Cardiac muscle cell (in vitro differentiated cells and primary cell): ENCODE measurements at regions not wholly inside any gene's neighbourhood (a gene's known extent, or its start where the extent isn't known, plus 50 kb on each side); places are given as distances from the start of the nearest gene placed in this dataset.

Experiments
- DNase-seq, 2 donors: peaks; one replicate each; pipeline versions ENCODE4 v3.0.0 to v3.0.0-alpha.2; 2010 to 2017; ENCODE audit warnings: low read depth in 1 of 2, low spot score in 1 of 2
- H3K27ac ChIP-seq: fragments of 200-600 bp; sonication (generic); 2 replicates; pipeline ENCODE4 v1.5.1; 2016
- H3K27me3 ChIP-seq: fragments of 200-600 bp; sonication (generic); 2 replicates; pipeline ENCODE4 v1.6.0; 2016; ENCODE audit warnings: control low read depth
- H3K36me3 ChIP-seq: fragments of 200-600 bp; sonication (generic); 2 replicates; pipeline ENCODE4 v1.5.1; 2016; ENCODE audit warnings: control low read depth
- H3K4me1 ChIP-seq: fragments of 200-600 bp; sonication (generic); 2 replicates; pipeline ENCODE4 v1.8.1; 2017; ENCODE audit warnings: low read depth, mild to moderate bottlenecking, mixed run types
- H3K4me3 ChIP-seq: fragments of 200-600 bp; sonication (generic); 2 replicates; pipeline ENCODE4 v1.5.1; 2016; ENCODE audit warnings: mild to moderate bottlenecking
- H3K9me3 ChIP-seq: fragments of 200-600 bp; sonication (generic); 2 replicates; pipeline ENCODE4 v1.5.1; 2017; ENCODE audit warnings: low read depth, mild to moderate bottlenecking, control low read depth
- TF ChIP-seq, protein P1 (sequence below): IDR thresholded peaks from 2 replicates; pipeline ENCODE4 v1.5.1; 2012; ENCODE audit warnings: low read depth, mild to moderate bottlenecking, low read length

GRCh38 chr13:50224534-50224933 is 209.3 kb downstream of the KCNRG start:
- TF ChIP-seq, protein P1, sequence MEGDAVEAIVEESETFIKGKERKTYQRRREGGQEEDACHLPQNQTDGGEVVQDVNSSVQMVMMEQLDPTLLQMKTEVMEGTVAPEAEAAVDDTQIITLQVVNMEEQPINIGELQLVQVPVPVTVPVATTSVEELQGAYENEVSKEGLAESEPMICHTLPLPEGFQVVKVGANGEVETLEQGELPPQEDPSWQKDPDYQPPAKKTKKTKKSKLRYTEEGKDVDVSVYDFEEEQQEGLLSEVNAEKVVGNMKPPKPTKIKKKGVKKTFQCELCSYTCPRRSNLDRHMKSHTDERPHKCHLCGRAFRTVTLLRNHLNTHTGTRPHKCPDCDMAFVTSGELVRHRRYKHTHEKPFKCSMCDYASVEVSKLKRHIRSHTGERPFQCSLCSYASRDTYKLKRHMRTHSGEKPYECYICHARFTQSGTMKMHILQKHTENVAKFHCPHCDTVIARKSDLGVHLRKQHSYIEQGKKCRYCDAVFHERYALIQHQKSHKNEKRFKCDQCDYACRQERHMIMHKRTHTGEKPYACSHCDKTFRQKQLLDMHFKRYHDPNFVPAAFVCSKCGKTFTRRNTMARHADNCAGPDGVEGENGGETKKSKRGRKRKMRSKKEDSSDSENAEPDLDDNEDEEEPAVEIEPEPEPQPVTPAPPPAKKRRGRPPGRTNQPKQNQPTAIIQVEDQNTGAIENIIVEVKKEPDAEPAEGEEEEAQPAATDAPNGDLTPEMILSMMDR: no peak
- Histone ChIP-seq H3K27me3 (no peaks in the 10 kb centered on the region), H3K36me3 (no peaks in the 10 kb centered on the region), H3K27ac (no peak overlapping the region), H3K4me1 (no peaks in the 10 kb centered on the region), H3K9me3 (no peaks in the 10 kb centered on the region), H3K4me3 (no peak overlapping the region)
- DNase-seq: peak in 1 of 2 donors; percentile 57

DNA sequence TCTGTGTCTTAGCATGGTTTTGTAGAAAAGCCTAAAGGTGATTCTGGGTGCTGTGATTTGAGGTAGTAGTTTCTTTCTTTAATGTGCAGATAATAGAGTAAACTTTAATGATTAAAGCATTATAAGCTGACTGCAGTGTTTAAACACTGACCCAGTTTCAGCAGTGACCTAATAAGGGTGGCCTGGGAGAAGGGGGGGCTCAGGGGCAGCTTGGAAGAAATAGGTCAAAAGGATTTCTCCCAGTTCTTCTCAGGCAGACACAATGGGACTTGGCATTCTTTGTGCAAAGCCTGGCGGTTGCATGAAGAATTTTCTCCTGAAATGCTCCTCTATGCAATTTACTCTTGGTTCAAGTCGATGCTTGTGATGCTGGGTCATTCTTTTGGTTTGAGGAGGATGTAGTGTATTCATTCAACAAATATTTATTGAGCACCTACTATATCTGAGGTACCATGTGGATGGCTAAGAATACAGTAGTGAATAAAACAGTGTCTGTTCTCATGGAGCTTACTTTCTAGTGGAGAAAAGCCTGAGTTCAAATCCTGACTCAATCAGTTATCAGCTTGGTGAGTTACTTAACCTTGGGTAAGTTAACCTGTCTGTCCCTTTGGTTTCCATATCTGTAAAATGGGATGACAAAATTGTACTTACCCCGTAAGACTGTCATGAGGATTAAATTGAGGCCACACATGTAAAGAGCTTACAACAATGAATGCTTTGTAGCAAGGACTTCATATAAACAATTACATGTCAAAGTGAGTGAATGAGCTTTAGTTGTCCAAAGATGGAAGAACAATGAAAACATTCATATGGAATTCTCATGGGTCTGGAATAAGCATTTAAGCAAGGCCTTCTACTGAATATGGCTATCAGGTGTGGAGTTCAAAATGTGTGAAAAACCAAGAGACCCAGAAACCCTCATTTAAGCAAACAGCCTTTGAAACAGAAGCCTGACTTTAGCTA is 210.2 kb downstream of the KCNRG start:
- no peaks in the 10 kb centered on the region for H3K36me3 ChIP-seq
- no peak overlapping the region for H3K4me3 ChIP-seq
- H3K9me3 ChIP-seq: no peaks in the 10 kb centered on the region
- no peaks in the 10 kb centered on the region for H3K27me3 ChIP-seq
- TF ChIP-seq, protein P1: no peak
- no peak overlapping the region for H3K27ac ChIP-seq
- no peak for DNase-seq
- no peaks in the 10 kb centered on the region for H3K4me1 ChIP-seq

DNA sequence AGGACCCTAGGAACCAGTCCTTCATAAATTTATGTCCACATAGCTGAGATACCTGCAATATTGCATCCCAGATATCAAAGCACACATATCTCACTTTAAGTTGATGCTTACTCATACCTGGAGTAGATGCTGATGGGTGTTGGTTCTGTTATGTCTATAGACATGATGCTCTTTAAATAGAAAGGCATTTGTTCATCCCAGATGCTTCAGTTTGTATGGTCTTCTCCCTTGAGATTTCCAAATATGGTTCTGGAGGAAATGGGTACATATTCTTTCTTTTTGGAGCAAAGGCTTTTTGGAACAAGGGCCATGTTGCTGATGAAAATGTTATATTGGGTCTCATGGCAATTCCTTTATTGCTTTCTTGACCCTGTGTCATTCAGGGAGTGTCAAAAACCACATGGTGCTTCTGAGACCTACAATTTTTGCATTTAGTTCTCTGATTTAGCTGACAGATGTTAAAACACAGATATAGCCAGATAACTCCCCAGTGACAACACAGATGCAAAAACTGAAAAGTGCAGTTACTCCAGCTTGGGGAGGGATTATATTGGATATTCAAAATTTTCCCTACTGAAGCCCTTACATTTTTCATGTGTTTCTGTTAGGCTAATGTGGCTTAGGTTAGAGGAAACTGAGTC is 211.4 kb downstream of the KCNRG start:
- Histone ChIP-seq H3K4me1 (no peaks in the 10 kb centered on the region), H3K27ac (no peak overlapping the region), H3K36me3 (no peaks in the 10 kb centered on the region), H3K9me3 (no peaks in the 10 kb centered on the region), H3K27me3 (no peaks in the 10 kb centered on the region), H3K4me3 (no peak overlapping the region)
- DNase-seq: no peak
- TF ChIP-seq, protein P1: no peak

DNA sequence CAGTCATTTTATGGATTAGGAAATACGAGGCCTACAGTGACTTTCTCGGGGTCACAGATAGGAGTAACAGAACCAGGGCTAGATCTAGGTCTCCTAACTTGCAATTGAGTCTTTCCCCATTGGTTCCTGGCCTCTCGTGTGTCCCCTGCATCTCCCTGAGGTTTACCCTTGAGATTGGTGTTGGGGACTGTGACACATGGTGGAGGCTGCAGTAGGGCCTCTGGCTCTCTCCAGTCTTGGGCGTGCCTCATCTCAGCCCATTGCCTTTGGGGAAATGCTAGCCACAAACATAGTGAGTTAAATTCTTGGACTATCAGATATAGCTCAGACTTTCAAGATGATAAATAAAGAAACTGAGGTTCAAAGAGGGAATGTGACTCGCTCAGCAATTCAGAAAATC is 212.1 kb downstream of the KCNRG start:
- no peak overlapping the region for H3K4me3 ChIP-seq
- H3K27me3 ChIP-seq: no peaks in the 10 kb centered on the region
- TF ChIP-seq, protein P1: no peak
- H3K36me3 ChIP-seq: no peaks in the 10 kb centered on the region
- H3K9me3 ChIP-seq: no peaks in the 10 kb centered on the region
- H3K27ac ChIP-seq: no peak overlapping the region
- DNase-seq: no peak
- H3K4me1 ChIP-seq: no peaks in the 10 kb centered on the region

GRCh38 chr13:50228527-50228926 is 213.3 kb downstream of the KCNRG start:
- TF ChIP-seq, protein P1: no peak
- DNase-seq: no peak
- Histone ChIP-seq H3K4me1 (no peaks in the 10 kb centered on the region), H3K4me3 (no peak overlapping the region), H3K27ac (no peak overlapping the region), H3K36me3 (no peaks in the 10 kb centered on the region), H3K27me3 (no peaks in the 10 kb centered on the region), H3K9me3 (no peaks in the 10 kb centered on the region)
